ENCODE measurements at regions not wholly inside any gene's neighbourhood (a gene's known extent, or its start where the extent isn't known, plus 50 kb on each side); places are given as distances from the start of the nearest gene placed in this dataset.

DNA sequence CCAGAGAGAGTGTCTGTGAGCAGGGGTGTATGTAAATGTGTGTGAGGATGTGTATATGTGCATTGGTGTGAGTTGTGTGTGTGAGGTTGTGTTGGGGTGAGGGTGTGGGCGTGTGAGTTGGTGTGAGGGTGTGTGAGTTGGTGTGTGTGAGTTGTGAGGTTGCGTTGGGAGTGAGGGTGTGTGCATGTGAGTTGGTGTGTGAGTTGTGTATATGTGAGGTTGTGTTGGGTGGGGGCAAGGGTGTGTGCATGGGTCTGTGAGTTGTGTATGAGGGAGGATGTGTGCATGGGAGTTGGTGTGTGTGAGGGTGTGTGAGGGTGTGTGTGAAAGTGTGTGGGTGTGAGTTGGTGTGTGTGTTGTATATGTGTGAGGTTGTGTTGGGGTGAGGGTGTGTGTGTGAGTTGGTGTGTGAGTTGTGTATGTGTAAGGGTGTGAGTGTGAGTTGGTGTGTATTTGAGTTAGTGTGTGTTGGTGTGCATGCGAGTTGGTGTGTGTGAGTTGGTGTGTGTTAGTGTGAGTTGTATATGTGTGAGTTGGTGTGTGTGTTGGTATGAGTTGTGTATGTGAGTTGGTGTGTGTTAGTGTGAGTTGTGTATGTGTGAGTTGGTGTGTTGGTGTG, 161.6 kb upstream of the IER5L start:
- TF ChIP-seq, protein P1, sequence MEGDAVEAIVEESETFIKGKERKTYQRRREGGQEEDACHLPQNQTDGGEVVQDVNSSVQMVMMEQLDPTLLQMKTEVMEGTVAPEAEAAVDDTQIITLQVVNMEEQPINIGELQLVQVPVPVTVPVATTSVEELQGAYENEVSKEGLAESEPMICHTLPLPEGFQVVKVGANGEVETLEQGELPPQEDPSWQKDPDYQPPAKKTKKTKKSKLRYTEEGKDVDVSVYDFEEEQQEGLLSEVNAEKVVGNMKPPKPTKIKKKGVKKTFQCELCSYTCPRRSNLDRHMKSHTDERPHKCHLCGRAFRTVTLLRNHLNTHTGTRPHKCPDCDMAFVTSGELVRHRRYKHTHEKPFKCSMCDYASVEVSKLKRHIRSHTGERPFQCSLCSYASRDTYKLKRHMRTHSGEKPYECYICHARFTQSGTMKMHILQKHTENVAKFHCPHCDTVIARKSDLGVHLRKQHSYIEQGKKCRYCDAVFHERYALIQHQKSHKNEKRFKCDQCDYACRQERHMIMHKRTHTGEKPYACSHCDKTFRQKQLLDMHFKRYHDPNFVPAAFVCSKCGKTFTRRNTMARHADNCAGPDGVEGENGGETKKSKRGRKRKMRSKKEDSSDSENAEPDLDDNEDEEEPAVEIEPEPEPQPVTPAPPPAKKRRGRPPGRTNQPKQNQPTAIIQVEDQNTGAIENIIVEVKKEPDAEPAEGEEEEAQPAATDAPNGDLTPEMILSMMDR (IDR thresholded peaks at IDR 0.05), result no peak
- TF ChIP-seq ZFX (IDR thresholded peaks at IDR 0.05; ENCODE audit: borderline replicate concordance), result no peak

Data from 22Rv1 (cell line).